RWPE1 (cell line): ENCODE measurements at regions not wholly inside any gene's neighbourhood (a gene's known extent, or its start where the extent isn't known, plus 50 kb on each side); places are given as distances from the start of the nearest gene placed in this dataset.

Source experiments
- CTCF ChIA-PET: fragments of 350-600 bp; sonication (Branson Sonifier 250); formaldehyde crosslinking; extraction: SDS; loops from one replicate; lab custom pipeline; 2021; lab: Yijun Ruan, JAX
- POLR2A ChIA-PET: fragments of 400-600 bp; formaldehyde crosslinking; extraction: SDS; loops from one replicate; lab custom pipeline; 2020; ENCODE audit warnings: antibody characterized with exemption; ENCODE audit not compliant: low non-redundant PET; lab: Yijun Ruan, JAX
- DNase-seq: peaks from one replicate; pipeline ENCODE4 v3.0.0; 2012; ENCODE audit warnings: low spot score
- H3K27ac ChIP-seq: fragments of 450-650 bp; 2 replicates; pipeline ENCODE4 v1.5.1; 2017
- TF ChIP-seq, protein P1 (sequence below): fragments of 450-650 bp; conservative IDR thresholded peaks from 2 replicates; pipeline ENCODE4 v1.5.1; 2017; ENCODE audit warnings: low read depth, mild to moderate bottlenecking

DNA sequence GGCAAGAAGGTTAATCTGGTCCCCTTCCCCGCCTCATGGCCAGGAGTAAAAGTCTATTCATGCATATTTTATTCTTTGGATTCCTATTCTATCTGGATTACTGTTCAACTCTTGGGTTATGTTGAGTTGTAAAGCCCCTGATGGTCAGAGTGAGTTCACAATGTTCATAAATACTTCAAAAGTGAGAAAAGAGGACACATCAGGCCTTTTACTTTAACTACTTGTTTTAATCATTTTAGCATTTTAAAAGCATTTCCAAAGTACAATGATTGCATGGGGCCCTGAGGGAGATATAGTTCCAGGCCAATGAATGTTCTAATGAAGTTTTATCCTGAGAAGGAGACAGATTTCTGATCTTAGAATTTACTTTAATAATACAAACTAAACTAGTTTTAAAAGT is 93.9 kb downstream of the BOD1 start:
- TF ChIP-seq, protein P1, sequence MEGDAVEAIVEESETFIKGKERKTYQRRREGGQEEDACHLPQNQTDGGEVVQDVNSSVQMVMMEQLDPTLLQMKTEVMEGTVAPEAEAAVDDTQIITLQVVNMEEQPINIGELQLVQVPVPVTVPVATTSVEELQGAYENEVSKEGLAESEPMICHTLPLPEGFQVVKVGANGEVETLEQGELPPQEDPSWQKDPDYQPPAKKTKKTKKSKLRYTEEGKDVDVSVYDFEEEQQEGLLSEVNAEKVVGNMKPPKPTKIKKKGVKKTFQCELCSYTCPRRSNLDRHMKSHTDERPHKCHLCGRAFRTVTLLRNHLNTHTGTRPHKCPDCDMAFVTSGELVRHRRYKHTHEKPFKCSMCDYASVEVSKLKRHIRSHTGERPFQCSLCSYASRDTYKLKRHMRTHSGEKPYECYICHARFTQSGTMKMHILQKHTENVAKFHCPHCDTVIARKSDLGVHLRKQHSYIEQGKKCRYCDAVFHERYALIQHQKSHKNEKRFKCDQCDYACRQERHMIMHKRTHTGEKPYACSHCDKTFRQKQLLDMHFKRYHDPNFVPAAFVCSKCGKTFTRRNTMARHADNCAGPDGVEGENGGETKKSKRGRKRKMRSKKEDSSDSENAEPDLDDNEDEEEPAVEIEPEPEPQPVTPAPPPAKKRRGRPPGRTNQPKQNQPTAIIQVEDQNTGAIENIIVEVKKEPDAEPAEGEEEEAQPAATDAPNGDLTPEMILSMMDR = no peak
- no peak overlapping the region for H3K27ac ChIP-seq
- CTCF ChIA-PET = no interaction called here
- POLR2A ChIA-PET = no interaction called here
- DNase-seq = no peak

DNA sequence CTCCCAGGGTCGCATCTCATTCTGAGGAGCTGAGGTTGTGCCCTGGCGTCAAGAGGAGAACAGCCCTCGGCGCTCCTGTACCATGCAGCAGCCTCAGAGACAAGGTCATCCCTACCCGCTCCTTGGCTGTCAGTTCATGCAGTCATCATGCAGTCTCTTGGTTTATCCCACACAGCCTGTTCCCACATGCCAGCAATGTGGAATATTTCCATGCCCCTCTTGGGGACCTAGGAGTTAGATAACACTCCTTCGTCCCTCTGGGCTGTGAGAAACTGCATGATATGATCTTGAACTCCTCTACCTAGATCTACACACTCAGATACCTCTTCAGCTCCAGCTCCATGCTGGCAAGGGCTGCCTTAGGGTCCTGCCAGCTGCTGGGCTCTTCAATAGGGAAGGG is 97.6 kb downstream of the BOD1 start:
- no peak overlapping the region for H3K27ac ChIP-seq
- ChIA-PET POLR2A (no interaction called here), CTCF (interaction anchor here (0.6 kb wide), 2 partner anchors 41 to 379 kb away, joined by 3 read pairs; no protein-coding TSS in a partner anchor)
- TF ChIP-seq, protein P1 = no peak
- no peak for DNase-seq

DNA sequence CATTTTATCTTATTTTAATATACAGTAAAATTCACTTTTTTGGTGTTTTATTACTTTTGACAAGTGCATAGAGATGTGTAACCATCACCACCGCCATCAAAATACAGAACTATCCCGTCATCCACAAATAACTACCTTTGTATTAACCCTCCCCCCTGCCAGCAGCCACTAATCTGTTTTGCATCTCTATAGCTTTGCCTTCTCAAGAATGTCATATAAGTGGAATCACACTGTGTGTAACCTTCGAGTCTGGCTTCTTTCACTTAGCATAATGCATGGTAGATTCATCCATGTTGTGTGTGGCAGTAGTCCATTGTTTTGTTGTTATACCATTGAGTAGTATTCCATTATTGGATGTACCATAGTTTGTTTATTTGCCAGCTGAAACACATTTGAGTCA is 98.8 kb downstream of the BOD1 start:
- TF ChIP-seq, protein P1 = no peak
- DNase-seq = no peak
- ChIA-PET POLR2A (no interaction called here), CTCF (no interaction called here)
- H3K27ac ChIP-seq = no peak overlapping the region

DNA sequence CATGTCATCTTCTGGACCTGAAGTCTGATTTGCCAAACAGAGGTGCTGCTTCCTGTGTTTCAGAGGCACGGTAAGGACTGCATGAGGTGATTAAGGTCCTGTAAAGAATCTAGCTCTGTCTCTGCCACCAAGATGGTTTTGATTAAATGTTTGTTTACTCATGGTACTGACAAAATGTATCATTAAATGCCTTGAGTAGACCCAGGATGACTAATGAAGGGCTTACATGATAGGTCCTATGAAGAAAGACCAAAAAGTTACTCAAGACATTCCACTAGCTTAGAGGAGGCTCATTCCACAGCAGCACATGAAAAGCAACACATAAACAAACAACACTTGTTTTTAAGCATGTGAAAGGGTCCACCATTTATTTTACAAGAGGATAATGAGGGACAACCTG is 100.9 kb downstream of the BOD1 start:
- peak; percentile 21 for DNase-seq
- TF ChIP-seq, protein P1 = no peak
- ChIA-PET POLR2A (no interaction called here), CTCF (no interaction called here)
- H3K27ac ChIP-seq = no peak overlapping the region

DNA sequence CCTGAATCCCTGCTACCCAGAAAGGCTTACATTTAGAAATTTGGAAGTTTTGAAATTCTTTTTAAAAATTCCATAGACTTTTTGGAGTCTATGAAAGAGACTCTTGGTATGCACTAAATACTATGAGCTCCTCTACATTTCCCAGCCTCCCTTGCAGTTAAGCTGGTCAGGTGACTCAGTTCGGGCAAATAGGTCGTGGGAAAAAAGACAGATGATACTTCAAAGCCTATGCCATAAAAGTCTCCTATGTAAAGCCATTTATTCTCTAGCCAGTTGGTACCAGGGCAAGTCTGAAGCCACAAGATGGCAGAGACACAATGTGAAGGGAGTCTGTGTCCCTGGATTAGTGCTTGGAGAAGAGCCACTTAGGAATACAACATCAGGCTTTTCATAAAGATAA is 101.8 kb downstream of the BOD1 start:
- TF ChIP-seq, protein P1 = no peak
- ChIA-PET POLR2A (no interaction called here), CTCF (interaction anchor here (0.6 kb wide), 2 partner anchors 11 to 62 kb away, joined by 3 read pairs; no protein-coding TSS in a partner anchor)
- H3K27ac ChIP-seq = no peak overlapping the region
- DNase-seq = no peak

DNA sequence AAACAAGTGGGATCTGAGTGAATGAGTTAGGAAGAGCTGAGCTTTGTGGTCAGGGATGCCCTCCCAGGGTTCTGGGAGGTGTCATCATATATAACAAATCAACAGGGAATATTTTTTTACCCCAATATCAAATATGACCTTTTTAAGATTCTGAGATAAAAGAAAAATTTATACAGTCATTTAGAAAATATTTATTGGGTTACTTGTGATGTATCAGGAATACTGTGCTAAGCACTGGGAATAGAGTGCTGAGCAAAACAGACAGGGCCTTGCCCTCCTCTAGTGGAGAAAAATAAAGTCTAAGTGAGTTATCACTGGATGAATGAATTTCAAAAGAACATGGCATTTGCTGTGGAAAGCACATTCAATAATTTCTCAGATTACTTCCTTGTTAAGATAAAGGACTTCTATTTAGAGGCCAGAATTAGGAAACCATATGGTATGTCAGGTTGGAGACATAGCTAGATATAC is 102.9 kb downstream of the BOD1 start:
- no peak for DNase-seq
- TF ChIP-seq, protein P1 = no peak
- POLR2A ChIA-PET = no interaction called here
- no peak overlapping the region for H3K27ac ChIP-seq
- CTCF ChIA-PET = interaction anchor here (0.7 to 1.0 kb wide), 2 partner anchors 40 to 60 kb away, joined by 3 read pairs; no protein-coding TSS in a partner anchor
